Transverse colon (tissue), 4 donors: ENCODE measurements at regions not wholly inside any gene's neighbourhood (a gene's known extent, or its start where the extent isn't known, plus 50 kb on each side); places are given as distances from the start of the nearest gene placed in this dataset.

ENCODE experiments used
- DNase-seq: peaks from one replicate; pipeline ENCODE4 v3.0.0-alpha.2; 2019
- H3K27ac ChIP-seq, 4 donors: fragments of 200-600 bp; sonication (generic); 2 replicates each; pipeline ENCODE4 v1.5.1; 2016 to 2018; ENCODE audit warnings: inconsistent platforms in 4 of 4
- H3K27me3 ChIP-seq: fragments of 200-600 bp; sonication (generic); 2 replicates; pipeline ENCODE4 v1.5.1; 2017; ENCODE audit warnings: inconsistent platforms
- H3K36me3 ChIP-seq, 4 donors: fragments of 200-600 bp; sonication (generic); 2 replicates each; pipeline ENCODE4 v1.5.1; 2017 to 2019; ENCODE audit warnings: inconsistent platforms in 4 of 4
- H3K4me1 ChIP-seq, 4 donors: fragments of 200-600 bp; sonication (generic); 2 replicates each; pipeline ENCODE4 v1.5.1; 2017 to 2020; ENCODE audit warnings: inconsistent platforms in 4 of 4
- H3K4me3 ChIP-seq, 4 donors: fragments of 200-600 bp; sonication (generic); 1 replicate in 1 of 4; 2 replicates in 3 of 4; pipeline versions ENCODE4 v1.5.1 to v1.6.1; 2017 to 2019; ENCODE audit warnings: inconsistent platforms in 4 of 4
- H3K9me3 ChIP-seq, 2 donors: fragments of 200-600 bp; sonication (generic); 2 replicates each; pipeline ENCODE4 v1.5.1; 2017 to 2019; ENCODE audit warnings: inconsistent platforms in 2 of 2
- EP300 ChIP-seq: sonication (generic); formaldehyde crosslinking; IDR thresholded peaks from one replicate; pipeline ENCODE4 v1.6.1; 2017; ENCODE audit warnings: antibody characterized with exemption, low read depth
- POLR2A ChIP-seq: fragments of 450-650 bp; IDR thresholded peaks from one replicate; pipeline ENCODE4 v1.6.1; 2016; ENCODE audit warnings: antibody characterized with exemption, mild to moderate bottlenecking, moderate library complexity
- POLR2AphosphoS5 ChIP-seq, 3 donors: sonication (generic); formaldehyde crosslinking; IDR thresholded peaks; one replicate each; pipeline ENCODE4 v1.6.1; 2016; ENCODE audit warnings: antibody characterized with exemption in 3 of 3
- WGBS, 2 donors: methylation state at CpG; one replicate each; pipeline ENCODE4 v1.1.5; 2018; ENCODE audit warnings: low coverage in 1 of 2; 5-methylcytosine and 5-hydroxymethylcytosine counted together
- in situ Hi-C, 4 donors: fragments of 200-750 bp; cut with MboI; loops; one replicate each; pipeline versions ENCODE4 v1.15.0 to v1.15.1; 2017; ENCODE audit warnings: low sequenced_read_pairs in 3 of 4, low pct_ligation_motif_present in 1 of 4, low pct_unique_long_range_greater_than_20kb in 1 of 4
- intact Hi-C: fragments of 100-400 bp; cut with DNase I; formaldehyde crosslinking; loops from one replicate; pipeline ENCODE4 v1.15.1; 2023; ENCODE audit warnings: low total_unique reads
- TF ChIP-seq, protein P1 (sequence below), 5 experiments: fragments of 200-600 bp in 3 of 5; fragments of 450-650 bp in 2 of 5; sonication (generic) in 3 of 5; IDR thresholded peaks; 1 replicate in 2 of 5; 2 replicates in 3 of 5; pipeline ENCODE4 v1.5.1; 2016 to 2017; ENCODE audit warnings: antibody characterized with exemption in 5 of 5, inconsistent platforms in 3 of 5, mild to moderate bottlenecking in 2 of 5, moderate library complexity in 1 of 5

DNA sequence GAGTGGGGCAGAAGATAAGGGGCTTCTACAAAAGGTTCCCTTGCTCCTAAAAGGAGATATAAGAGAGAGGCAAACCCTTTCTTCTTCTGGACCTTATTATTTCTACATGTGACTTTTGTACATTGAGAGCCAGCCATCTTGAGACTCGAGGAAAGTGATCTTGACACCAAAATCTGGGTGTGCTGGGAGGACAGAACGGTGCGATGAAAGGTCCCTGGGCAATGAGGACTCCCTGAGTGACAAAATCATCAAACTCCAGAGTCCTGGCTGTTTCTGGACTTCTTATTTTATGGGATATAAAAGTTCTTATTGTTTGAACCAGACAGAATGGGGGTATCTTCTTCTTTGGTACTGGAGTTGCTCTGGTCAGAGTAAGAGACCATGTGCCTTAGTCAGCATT lies 411.0 kb downstream of the ZNF536 start:
- no peak overlapping the region for H3K4me3 ChIP-seq
- H3K27ac ChIP-seq, result no peak overlapping the region
- intact Hi-C loops (loop anchor here (10.0 kb wide), 1 partner anchor 1442 kb away; no protein-coding TSS in a partner anchor), in situ Hi-C loops (loop anchor here in 2 of 4 donors (25.0 kb wide), 1 partner anchor 579 kb away; no protein-coding TSS in a partner anchor)
- no peaks in the 10 kb centered on the region for H3K4me1 ChIP-seq
- no peak for TF ChIP-seq EP300
- TF ChIP-seq, protein P1, sequence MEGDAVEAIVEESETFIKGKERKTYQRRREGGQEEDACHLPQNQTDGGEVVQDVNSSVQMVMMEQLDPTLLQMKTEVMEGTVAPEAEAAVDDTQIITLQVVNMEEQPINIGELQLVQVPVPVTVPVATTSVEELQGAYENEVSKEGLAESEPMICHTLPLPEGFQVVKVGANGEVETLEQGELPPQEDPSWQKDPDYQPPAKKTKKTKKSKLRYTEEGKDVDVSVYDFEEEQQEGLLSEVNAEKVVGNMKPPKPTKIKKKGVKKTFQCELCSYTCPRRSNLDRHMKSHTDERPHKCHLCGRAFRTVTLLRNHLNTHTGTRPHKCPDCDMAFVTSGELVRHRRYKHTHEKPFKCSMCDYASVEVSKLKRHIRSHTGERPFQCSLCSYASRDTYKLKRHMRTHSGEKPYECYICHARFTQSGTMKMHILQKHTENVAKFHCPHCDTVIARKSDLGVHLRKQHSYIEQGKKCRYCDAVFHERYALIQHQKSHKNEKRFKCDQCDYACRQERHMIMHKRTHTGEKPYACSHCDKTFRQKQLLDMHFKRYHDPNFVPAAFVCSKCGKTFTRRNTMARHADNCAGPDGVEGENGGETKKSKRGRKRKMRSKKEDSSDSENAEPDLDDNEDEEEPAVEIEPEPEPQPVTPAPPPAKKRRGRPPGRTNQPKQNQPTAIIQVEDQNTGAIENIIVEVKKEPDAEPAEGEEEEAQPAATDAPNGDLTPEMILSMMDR (IDR thresholded peaks at IDR 0.05), result no peak
- no peak for TF ChIP-seq POLR2AphosphoS5 (IDR thresholded peaks at IDR 0.05)
- no peak for TF ChIP-seq POLR2A
- H3K27me3 ChIP-seq, result no peaks in the 10 kb centered on the region
- H3K9me3 ChIP-seq, result no peaks in the 10 kb centered on the region
- H3K36me3 ChIP-seq, result no peaks in the 10 kb centered on the region
- DNase-seq, result no peak
- 75% methylated on average over 3 of the region's 3 CpGs; no CpG with 5 or more reads in 1 of the 2 donors for WGBS, 2 donors

DNA sequence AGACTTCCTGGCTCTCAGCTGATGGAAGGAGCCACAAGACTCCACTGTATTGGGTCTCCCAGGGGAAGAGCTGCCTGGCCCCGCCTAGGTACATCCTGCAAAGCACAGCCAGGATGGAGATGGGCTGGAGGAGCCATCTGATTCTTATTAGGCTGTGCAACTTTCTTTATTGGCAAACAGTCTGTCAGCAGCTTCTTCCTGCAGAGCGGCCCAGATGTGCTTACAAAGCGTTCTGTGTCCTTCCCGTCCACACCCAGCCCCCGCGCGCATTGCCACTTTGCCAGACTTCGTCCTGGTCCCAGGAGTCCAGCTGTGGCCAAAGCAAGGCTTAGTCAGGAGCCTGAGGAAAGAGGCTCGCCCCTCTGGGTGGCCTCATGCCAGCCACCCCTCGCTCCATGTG lies 409.3 kb downstream of the ZNF536 start:
- WGBS, 2 donors, result 76 to 80% methylated on average over 2 to 8 of the region's 10 CpGs
- no peaks in the 10 kb centered on the region for H3K9me3 ChIP-seq
- DNase-seq, result no peak

DNA sequence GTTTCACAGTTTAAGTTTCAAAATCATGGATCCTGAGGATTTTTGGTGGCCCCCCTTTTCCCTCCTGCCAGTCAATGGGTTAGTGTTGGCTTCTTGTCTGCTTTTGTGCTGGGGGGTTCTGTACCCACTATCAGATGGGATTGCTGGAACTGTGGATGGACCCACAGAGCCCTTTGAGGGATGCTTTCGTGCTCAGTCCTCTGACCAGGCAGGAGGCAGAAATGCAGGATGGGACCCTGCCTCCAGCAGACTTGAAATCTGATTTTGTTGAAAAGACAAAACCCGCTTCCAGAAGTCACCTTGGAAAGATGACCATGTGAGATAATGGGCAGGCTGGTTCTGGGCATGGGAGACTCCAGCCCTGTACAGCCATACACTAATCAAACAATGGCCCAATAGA lies 408.9 kb downstream of the ZNF536 start:
- H3K27ac ChIP-seq, result no peak overlapping the region
- no peaks in the 10 kb centered on the region for H3K27me3 ChIP-seq
- in situ Hi-C loops, result loop anchor here in 2 of 4 donors (25.0 kb wide), 1 partner anchor 581 kb away; no protein-coding TSS in a partner anchor
- no peak for DNase-seq
- WGBS, 2 donors, result 85 to 87% methylated on average over 2 of the region's 2 CpGs
- TF ChIP-seq EP300, result no peak
- TF ChIP-seq, protein P1 (IDR thresholded peaks at IDR 0.05), result no peak
- TF ChIP-seq POLR2AphosphoS5 (IDR thresholded peaks at IDR 0.05), result no peak
- TF ChIP-seq POLR2A, result no peak
- H3K4me1 ChIP-seq, result no peaks in the 10 kb centered on the region
- H3K4me3 ChIP-seq, result no peak overlapping the region
- intact Hi-C loops, result loop anchor here (10.0 kb wide), 1 partner anchor 1444 kb away; no protein-coding TSS in a partner anchor
- H3K36me3 ChIP-seq, result no peaks in the 10 kb centered on the region
- no peaks in the 10 kb centered on the region for H3K9me3 ChIP-seq

More for the DNA sequence above, 409.3 kb downstream of the ZNF536 start:
- no peaks in the 10 kb centered on the region for H3K36me3 ChIP-seq
- H3K4me3 ChIP-seq, result no peak overlapping the region
- TF ChIP-seq EP300, result no peak
- TF ChIP-seq POLR2A, result no peak
- TF ChIP-seq POLR2AphosphoS5 (IDR thresholded peaks at IDR 0.05), result no peak
- TF ChIP-seq, protein P1 (IDR thresholded peaks at IDR 0.05), result no peak
- no peak overlapping the region for H3K27ac ChIP-seq
- in situ Hi-C loops (loop anchor here in 2 of 4 donors (25.0 kb wide), 1 partner anchor 581 kb away; no protein-coding TSS in a partner anchor), intact Hi-C loops (loop anchor here (10.0 kb wide), 1 partner anchor 1443 kb away; no protein-coding TSS in a partner anchor)
- no peaks in the 10 kb centered on the region for H3K27me3 ChIP-seq
- H3K4me1 ChIP-seq, result no peaks in the 10 kb centered on the region

DNA sequence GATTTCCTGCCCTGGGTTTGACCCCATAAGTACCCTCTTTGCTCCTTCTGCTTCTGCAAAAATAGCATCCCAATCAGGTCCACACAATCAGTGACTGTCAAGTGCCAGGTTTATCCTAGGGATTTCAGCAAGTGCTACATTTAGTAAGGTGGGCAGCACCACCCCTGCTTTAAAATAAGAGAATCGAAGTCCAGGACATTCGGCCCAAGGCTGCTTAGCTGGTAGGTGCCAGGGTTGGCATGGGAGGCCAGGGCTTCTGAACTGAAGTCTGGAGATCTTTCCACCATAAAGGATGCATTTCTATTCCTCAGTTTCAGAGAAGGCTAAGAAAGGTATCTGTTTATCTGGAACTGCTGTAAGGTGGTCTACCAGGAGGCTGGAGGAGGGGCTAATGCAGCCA lies 408.3 kb downstream of the ZNF536 start:
- in situ Hi-C loops, result loop anchor here in 2 of 4 donors (25.0 kb wide), 1 partner anchor 582 kb away; no protein-coding TSS in a partner anchor

More for the DNA sequence above, 408.3 kb downstream of the ZNF536 start:
- TF ChIP-seq POLR2A, result no peak
- TF ChIP-seq, protein P1 (IDR thresholded peaks at IDR 0.05), result no peak
- no peak for TF ChIP-seq POLR2AphosphoS5 (IDR thresholded peaks at IDR 0.05)
- TF ChIP-seq EP300, result no peak
- H3K27me3 ChIP-seq, result no peaks in the 10 kb centered on the region
- intact Hi-C loops, result loop anchor here (10.0 kb wide), 1 partner anchor 1444 kb away; no protein-coding TSS in a partner anchor
- no peak overlapping the region for H3K27ac ChIP-seq
- no peak for DNase-seq
- no peaks in the 10 kb centered on the region for H3K4me1 ChIP-seq
- no peaks in the 10 kb centered on the region for H3K36me3 ChIP-seq
- WGBS, 2 donors, result 90 to 100% methylated on average over 1 to 2 of the region's 2 CpGs
- H3K4me3 ChIP-seq, result no peak overlapping the region
- no peaks in the 10 kb centered on the region for H3K9me3 ChIP-seq
